ENCODE measurements at regions not wholly inside any gene's neighbourhood (a gene's known extent, or its start where the extent isn't known, plus 50 kb on each side); places are given as distances from the start of the nearest gene placed in this dataset.

- TF ChIP-seq CTCF (conservative IDR thresholded peaks at IDR 0.05; ENCODE audit: low read length) (no peak), EZH2phosphoT487 (IDR thresholded peaks at IDR 0.05; ENCODE audit: borderline replicate concordance, low read depth, low read length) (no peak)
These were observed 648.5 kb downstream of the CPS1 start for GRCh38 chr2:211204902-211205301.
